A673 (cell line): ENCODE measurements at regions not wholly inside any gene's neighbourhood (a gene's known extent, or its start where the extent isn't known, plus 50 kb on each side); places are given as distances from the start of the nearest gene placed in this dataset.
"Not testable (repeated sequence)": the region's sequence is repeated elsewhere in the genome, so short reads cannot be mapped to it uniquely, and the experiment has no call there.

Experiments
- BruUV-seq: library from RNA; stranded (reverse); fragments of 400-500 nt; replicated peaks from 2 replicates; lab custom pipeline; 2021; lab: Mats Ljungman, UMichigan
- CTCF ChIA-PET: fragments of 300-600 bp; sonication (Branson Sonifier 250); formaldehyde crosslinking; loops from one replicate; lab custom pipeline; 2022; ENCODE audit warnings: antibody characterized with exemption; lab: Charles Lee
- POLR2A ChIA-PET: fragments of 300-600 bp; sonication (Branson Sonifier 250); formaldehyde crosslinking; loops from one replicate; lab custom pipeline; 2022; ENCODE audit warnings: antibody characterized with exemption; ENCODE audit not compliant: low non-redundant PET; lab: Charles Lee
- DNase-seq: peaks from one replicate; pipeline ENCODE4 v3.0.0-alpha.2; 2015; ENCODE audit warnings: low spot score
- H3K27ac ChIP-seq: fragments of 200-600 bp; sonication (generic); 2 replicates; pipeline ENCODE4 v1.5.1; 2016; ENCODE audit warnings: mixed run types, low read depth, mild to moderate bottlenecking, mixed read lengths, antibody characterized with exemption, low read length; ENCODE audit not compliant: poor library complexity, severe bottlenecking
- H3K27me3 ChIP-seq: fragments of 200-600 bp; sonication (generic); replicated peaks from 2 replicates; pipeline ENCODE4 v1.6.1; 2017; ENCODE audit warnings: mixed run types, low read depth, mild to moderate bottlenecking, mixed read lengths, antibody characterized with exemption, low read length; ENCODE audit not compliant: insufficient read depth, poor library complexity
- H3K36me3 ChIP-seq: fragments of 200-600 bp; sonication (generic); 2 replicates; pipeline ENCODE4 v1.6.1; 2016; ENCODE audit warnings: mixed run types, mild to moderate bottlenecking, mixed read lengths, antibody characterized with exemption, low read length; ENCODE audit not compliant: insufficient read depth, poor library complexity, severe bottlenecking
- H3K4me1 ChIP-seq: fragments of 200-600 bp; sonication (generic); 2 replicates; pipeline ENCODE4 v1.6.1; 2017; ENCODE audit warnings: mixed run types, mild to moderate bottlenecking, mixed read lengths, antibody characterized with exemption, low read length; ENCODE audit not compliant: insufficient read depth, poor library complexity, severe bottlenecking
- H3K4me3 ChIP-seq: fragments of 200-600 bp; sonication (generic); 2 replicates; pipeline ENCODE4 v1.5.1; 2016; ENCODE audit warnings: low read depth, mixed run types, mild to moderate bottlenecking, mixed read lengths, low read length; ENCODE audit not compliant: poor library complexity, severe bottlenecking
- H3K9me3 ChIP-seq: fragments of 200-600 bp; sonication (generic); 2 replicates; pipeline ENCODE4 v1.6.1; 2016; ENCODE audit warnings: mixed run types, low read depth, mild to moderate bottlenecking, mixed read lengths, antibody characterized with exemption, low read length; ENCODE audit not compliant: poor library complexity, severe bottlenecking
- CTCF ChIP-seq: fragments of 300-800, 200-600 bp; sonication (generic); conservative IDR thresholded peaks from 2 replicates; pipeline ENCODE4 v1.5.1; 2017; ENCODE audit warnings: low read depth, mild to moderate bottlenecking, antibody characterized with exemption, low read length, moderate library complexity, mixed read lengths
- EZH2 ChIP-seq: fragments of 200-600 bp; sonication (generic); IDR thresholded peaks from 2 replicates; pipeline ENCODE4 v1.6.1; 2017; ENCODE audit warnings: borderline replicate concordance, low read depth, mild to moderate bottlenecking, mixed read lengths, antibody characterized with exemption, low read length; ENCODE audit not compliant: poor library complexity, severe bottlenecking
- intact Hi-C: fragments of 100-400 bp; cut with micrococcal nuclease; formaldehyde crosslinking; loops from one replicate; pipeline ENCODE4 v1.10.0; 2022; ENCODE audit not compliant: unreplicated experiment

GRCh38 chr1:173344034-173344743, 132.9 kb upstream of the PRDX6 start:
- no TSS peak for BruUV-seq
- H3K27me3 ChIP-seq: no peaks in the 10 kb centered on the region
- H3K4me3 ChIP-seq: no peak overlapping the region
- CTCF ChIA-PET: no interaction called here
- no peaks in the 10 kb centered on the region for H3K36me3 ChIP-seq
- POLR2A ChIA-PET: no interaction called here
- intact Hi-C loops: no loop called here
- H3K4me1 ChIP-seq: no peaks in the 10 kb centered on the region
- TF ChIP-seq CTCF (no peak), EZH2 (no peak)
- no peak overlapping the region for H3K27ac ChIP-seq
- no peaks in the 10 kb centered on the region for H3K9me3 ChIP-seq
- DNase-seq: no peak

- intact Hi-C loops: no loop called here
- POLR2A ChIA-PET: no interaction called here
These were observed 129.8 kb upstream of the PRDX6 start for GRCh38 chr1:173347282-173347818.

GRCh38 chr1:173352635-173353034, 124.5 kb upstream of the PRDX6 start:
- H3K27me3 ChIP-seq, BruUV-seq, POLR2A ChIA-PET, H3K4me1 ChIP-seq, DNase-seq, H3K9me3 ChIP-seq, H3K36me3 ChIP-seq, H3K27ac ChIP-seq, intact Hi-C loops, CTCF ChIA-PET, H3K4me3 ChIP-seq: not testable (repeated sequence)

More at GRCh38 chr1:173347282-173347818, 129.8 kb upstream of the PRDX6 start:
- CTCF ChIA-PET: no interaction called here
- Histone ChIP-seq H3K9me3 (no peaks in the 10 kb centered on the region), H3K27me3 (no peaks in the 10 kb centered on the region), H3K4me3 (no peak overlapping the region), H3K4me1 (no peaks in the 10 kb centered on the region), H3K36me3 (no peaks in the 10 kb centered on the region), H3K27ac (no peak overlapping the region)
- BruUV-seq: no TSS peak
- no peak for DNase-seq
- TF ChIP-seq CTCF (no peak), EZH2 (no peak)

GRCh38 chr1:173353350-173353749, 123.8 kb upstream of the PRDX6 start:
- intact Hi-C loops: no loop called here
- no peak overlapping the region for H3K27ac ChIP-seq
- no peaks in the 10 kb centered on the region for H3K9me3 ChIP-seq
- no peak for DNase-seq
- BruUV-seq: no TSS peak
- no peak overlapping the region for H3K4me3 ChIP-seq
- ChIA-PET CTCF (no interaction called here), POLR2A (no interaction called here)
- no peaks in the 10 kb centered on the region for H3K4me1 ChIP-seq
- no peaks in the 10 kb centered on the region for H3K36me3 ChIP-seq
- TF ChIP-seq CTCF: no peak
- no peak for TF ChIP-seq EZH2
- H3K27me3 ChIP-seq: no peaks in the 10 kb centered on the region
